ENCODE measurements at regions not wholly inside any gene's neighbourhood (a gene's known extent, or its start where the extent isn't known, plus 50 kb on each side); places are given as distances from the start of the nearest gene placed in this dataset.
"Not testable (repeated sequence)": the region's sequence is repeated elsewhere in the genome, so short reads cannot be mapped to it uniquely, and the experiment has no call there.

DNA sequence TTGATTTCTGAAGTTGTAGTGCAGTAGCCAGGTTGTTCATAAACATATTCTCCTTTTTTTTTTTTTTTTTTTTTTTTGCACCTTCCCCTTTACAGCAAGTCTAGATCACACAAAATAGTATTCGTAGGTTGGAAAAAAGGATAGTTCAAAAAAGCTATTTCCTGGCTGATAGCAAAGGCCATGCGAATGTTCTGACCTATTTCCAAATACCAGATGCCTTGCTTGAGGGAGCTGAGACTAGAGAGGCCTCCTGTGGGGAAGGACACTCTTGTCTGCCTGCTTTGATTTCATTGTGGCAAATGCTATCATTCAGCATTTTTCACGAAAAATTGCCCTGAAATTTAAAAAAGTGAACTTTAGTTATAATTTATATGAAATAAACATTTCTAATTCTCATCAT lies 111.4 kb downstream of the MAD2L1 start:
- H3K27ac Mint-ChIP-seq = no peak overlapping the region
- H3K4me3 ChIP-seq (ENCODE audit: low read length) = no peak overlapping the region
- ATAC-seq = no peak
- no peaks in the 10 kb centered on the region for H3K9me3 ChIP-seq (ENCODE audit: control insufficient read depth in 2 of 3, low read length in 3 of 3)
- H3K36me3 ChIP-seq (ENCODE audit: control insufficient read depth in 2 of 3, insufficient read depth in 3 of 3, low read length in 3 of 3) = no peaks in the 10 kb centered on the region
- peaks cover 0 to 6% (median 0%) of the 10 kb centered on the region in 5 donors for H3K36me3 Mint-ChIP-seq
- no peaks in the 10 kb centered on the region for H3K4me1 ChIP-seq (ENCODE audit: control insufficient read depth in 2 of 2, insufficient read depth in 2 of 2, low read length in 2 of 2)
- H3K27me3 ChIP-seq (ENCODE audit: control insufficient read depth in 2 of 2, insufficient read depth in 2 of 2, low read length in 2 of 2) = no peaks in the 10 kb centered on the region
- intact Hi-C loops (cut with micrococcal nuclease) = no loop called here
- no peak overlapping the region for H3K27ac ChIP-seq (ENCODE audit: low read depth, low read length)
- peaks cover 0 to 25% (median 4%) of the 10 kb centered on the region in 11 donors for H3K9me3 Mint-ChIP-seq
- H3K4me3 Mint-ChIP-seq = no peak overlapping the region
- ChIA-PET POLR2A (no interaction called here), CTCF (no interaction called here)
- no peak for DNase-seq
- no peaks in the 10 kb centered on the region for H3K4me1 Mint-ChIP-seq
- H3K27me3 Mint-ChIP-seq = peaks cover 0 to 9% (median 5%) of the 10 kb centered on the region in 5 donors

DNA sequence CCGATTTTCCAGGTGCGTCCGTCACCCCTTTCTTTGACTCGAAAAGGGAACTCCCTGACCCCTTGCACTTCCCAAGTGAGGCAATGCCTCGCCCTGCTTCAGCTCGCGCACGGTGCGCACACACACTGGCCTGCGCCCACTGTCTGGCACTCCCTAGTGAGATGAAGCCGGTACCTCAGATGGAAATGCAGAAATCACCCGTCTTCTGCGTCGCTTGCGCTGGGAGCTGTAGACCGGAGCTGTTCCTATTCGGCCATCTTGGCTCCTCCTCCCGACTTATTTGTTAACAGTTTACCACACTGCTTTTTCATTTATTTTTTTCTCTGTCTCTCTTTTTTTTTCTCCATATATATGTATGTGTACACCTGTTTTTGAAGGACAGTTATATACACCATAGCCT lies 112.2 kb downstream of the MAD2L1 start:
- CTCF ChIA-PET, POLR2A ChIA-PET, H3K27ac Mint-ChIP-seq: not testable (repeated sequence)

DNA sequence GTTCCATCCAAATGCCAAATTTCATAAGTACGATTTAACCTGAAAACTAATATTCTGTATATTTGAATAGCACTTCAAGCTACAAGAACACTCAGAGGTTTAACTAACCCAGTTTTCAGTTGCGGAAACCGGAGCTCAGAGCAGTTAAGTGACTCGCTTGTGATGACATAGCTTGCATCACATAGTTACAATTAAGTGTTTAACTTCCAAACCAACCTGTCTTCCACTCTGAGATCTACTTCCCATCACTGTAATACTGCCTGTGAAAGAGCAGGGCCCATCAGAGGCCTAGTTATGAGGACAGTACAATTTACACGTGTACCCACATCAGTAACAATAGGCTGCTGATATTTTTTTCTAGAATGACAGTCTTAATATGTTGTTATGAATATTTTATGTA lies 120.3 kb downstream of the MAD2L1 start:
- ChIA-PET CTCF (no interaction called here), POLR2A (no interaction called here)
- Mint-ChIP-seq H3K4me1 (no peaks in the 10 kb centered on the region), H3K27me3 (peaks cover 0 to 6% (median 0%) of the 10 kb centered on the region in 5 donors), H3K9me3 (peaks cover 0 to 5% (median 0%) of the 10 kb centered on the region in 11 donors), H3K36me3 (no peaks in the 10 kb centered on the region), H3K4me3 (no peak overlapping the region), H3K27ac (no peak overlapping the region)
- no peak for ATAC-seq
- Histone ChIP-seq H3K4me3 (ENCODE audit: low read length) (no peak overlapping the region), H3K27me3 (ENCODE audit: control insufficient read depth in 2 of 2, insufficient read depth in 2 of 2, low read length in 2 of 2) (no peaks in the 10 kb centered on the region), H3K9me3 (ENCODE audit: control insufficient read depth in 2 of 3, low read length in 3 of 3) (no peaks in the 10 kb centered on the region), H3K4me1 (ENCODE audit: control insufficient read depth in 2 of 2, insufficient read depth in 2 of 2, low read length in 2 of 2) (no peaks in the 10 kb centered on the region), H3K27ac (ENCODE audit: low read depth, low read length) (no peak overlapping the region), H3K36me3 (ENCODE audit: control insufficient read depth in 2 of 3, insufficient read depth in 3 of 3, low read length in 3 of 3) (no peaks in the 10 kb centered on the region)
- intact Hi-C loops (cut with micrococcal nuclease) = no loop called here
- DNase-seq = no peak

More for the DNA sequence above, 112.2 kb downstream of the MAD2L1 start:
- H3K4me1 Mint-ChIP-seq; H3K27ac ChIP-seq (ENCODE audit: low read depth, low read length); H3K27me3 ChIP-seq (ENCODE audit: control insufficient read depth in 2 of 2, insufficient read depth in 2 of 2, low read length in 2 of 2); H3K4me3 Mint-ChIP-seq; H3K4me1 ChIP-seq (ENCODE audit: control insufficient read depth in 2 of 2, insufficient read depth in 2 of 2, low read length in 2 of 2); H3K27me3 Mint-ChIP-seq; intact Hi-C loops (cut with micrococcal nuclease); H3K4me3 ChIP-seq (ENCODE audit: low read length); H3K36me3 Mint-ChIP-seq; DNase-seq; H3K36me3 ChIP-seq (ENCODE audit: control insufficient read depth in 2 of 3, insufficient read depth in 3 of 3, low read length in 3 of 3); ATAC-seq; H3K9me3 ChIP-seq (ENCODE audit: control insufficient read depth in 2 of 3, low read length in 3 of 3): not testable (repeated sequence)
- H3K9me3 Mint-ChIP-seq = peaks cover 0 to 25% (median 4%) of the 10 kb centered on the region in 11 donors

DNA sequence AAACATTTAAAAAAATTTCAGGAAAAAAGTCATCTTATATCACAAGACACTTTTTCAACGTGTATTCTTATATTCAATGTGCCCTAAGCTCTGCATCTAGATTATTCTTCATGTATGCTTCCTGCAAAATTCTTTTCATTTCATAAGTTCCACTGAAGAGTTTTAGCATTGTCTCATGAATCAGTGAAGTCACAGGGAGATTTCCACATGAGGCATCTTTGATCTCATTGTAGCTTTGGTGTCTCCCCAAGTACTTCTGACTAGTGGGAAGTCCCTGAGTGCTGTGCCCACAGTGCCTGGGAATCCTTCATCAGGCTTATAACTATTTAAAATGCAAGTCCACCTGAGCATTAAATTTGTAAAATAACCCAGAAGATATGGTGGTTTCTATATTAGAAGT lies 123.8 kb downstream of the MAD2L1 start:
- Mint-ChIP-seq H3K4me1 (peaks cover 0 to 2% (median 0%) of the 10 kb centered on the region in 7 donors), H3K9me3 (peaks cover 0 to 3% (median 0%) of the 10 kb centered on the region in 11 donors), H3K27ac (no peak overlapping the region), H3K27me3 (peaks cover 0 to 13% (median 6%) of the 10 kb centered on the region in 5 donors), H3K4me3 (no peak overlapping the region), H3K36me3 (no peaks in the 10 kb centered on the region)
- CTCF ChIA-PET = no interaction called here
- no peaks in the 10 kb centered on the region for H3K4me1 ChIP-seq (ENCODE audit: control insufficient read depth in 2 of 2, insufficient read depth in 2 of 2, low read length in 2 of 2)
- no peaks in the 10 kb centered on the region for H3K9me3 ChIP-seq (ENCODE audit: control insufficient read depth in 2 of 3, low read length in 3 of 3)
- no peak overlapping the region for H3K4me3 ChIP-seq (ENCODE audit: low read length)
- intact Hi-C loops (cut with micrococcal nuclease) = no loop called here
- no peaks in the 10 kb centered on the region for H3K36me3 ChIP-seq (ENCODE audit: control insufficient read depth in 2 of 3, insufficient read depth in 3 of 3, low read length in 3 of 3)
- H3K27me3 ChIP-seq (ENCODE audit: control insufficient read depth in 2 of 2, insufficient read depth in 2 of 2, low read length in 2 of 2) = no peaks in the 10 kb centered on the region
- ATAC-seq (no peak), DNase-seq (no peak)
- H3K27ac ChIP-seq (ENCODE audit: low read depth, low read length) = no peak overlapping the region
- POLR2A ChIA-PET = no interaction called here

DNA sequence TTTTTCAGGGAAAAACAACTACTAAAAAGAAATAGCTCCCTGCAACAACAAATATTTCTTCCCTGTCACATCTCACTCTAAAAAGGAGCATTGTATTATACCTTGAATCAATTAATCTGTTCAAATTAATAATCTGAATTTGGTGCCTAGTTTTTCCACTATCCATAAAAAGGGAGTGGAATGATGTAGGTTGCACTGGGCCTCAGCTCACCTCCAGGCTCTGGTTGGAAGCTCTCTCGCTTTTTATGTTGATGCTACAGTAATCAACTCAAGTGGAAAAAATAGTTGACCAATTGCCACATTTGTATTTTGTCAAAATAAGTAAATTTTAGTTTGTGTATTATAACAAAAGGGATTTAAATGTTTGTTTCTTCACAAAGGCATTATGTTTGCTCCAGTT lies 126.1 kb downstream of the MAD2L1 start:
- no peak overlapping the region for H3K27ac Mint-ChIP-seq
- no peak overlapping the region for H3K27ac ChIP-seq (ENCODE audit: low read depth, low read length)
- no peaks in the 10 kb centered on the region for H3K36me3 Mint-ChIP-seq
- no peak overlapping the region for H3K4me3 ChIP-seq (ENCODE audit: low read length)
- no peak overlapping the region for H3K4me3 Mint-ChIP-seq
- H3K9me3 ChIP-seq (ENCODE audit: control insufficient read depth in 2 of 3, low read length in 3 of 3) = no peaks in the 10 kb centered on the region
- intact Hi-C loops (cut with micrococcal nuclease) = no loop called here
- peaks cover 0 to 20% (median 6%) of the 10 kb centered on the region in 5 donors for H3K27me3 Mint-ChIP-seq
- no peaks in the 10 kb centered on the region for H3K4me1 ChIP-seq (ENCODE audit: control insufficient read depth in 2 of 2, insufficient read depth in 2 of 2, low read length in 2 of 2)
- DNase-seq (no peak), ATAC-seq (no peak)
- peaks cover 0 to 2% (median 0%) of the 10 kb centered on the region in 7 donors for H3K4me1 Mint-ChIP-seq
- no peaks in the 10 kb centered on the region for H3K36me3 ChIP-seq (ENCODE audit: control insufficient read depth in 2 of 3, insufficient read depth in 3 of 3, low read length in 3 of 3)
- ChIA-PET CTCF (no interaction called here), POLR2A (no interaction called here)
- H3K27me3 ChIP-seq (ENCODE audit: control insufficient read depth in 2 of 2, insufficient read depth in 2 of 2, low read length in 2 of 2) = no peaks in the 10 kb centered on the region
- no peaks in the 10 kb centered on the region for H3K9me3 Mint-ChIP-seq

DNA sequence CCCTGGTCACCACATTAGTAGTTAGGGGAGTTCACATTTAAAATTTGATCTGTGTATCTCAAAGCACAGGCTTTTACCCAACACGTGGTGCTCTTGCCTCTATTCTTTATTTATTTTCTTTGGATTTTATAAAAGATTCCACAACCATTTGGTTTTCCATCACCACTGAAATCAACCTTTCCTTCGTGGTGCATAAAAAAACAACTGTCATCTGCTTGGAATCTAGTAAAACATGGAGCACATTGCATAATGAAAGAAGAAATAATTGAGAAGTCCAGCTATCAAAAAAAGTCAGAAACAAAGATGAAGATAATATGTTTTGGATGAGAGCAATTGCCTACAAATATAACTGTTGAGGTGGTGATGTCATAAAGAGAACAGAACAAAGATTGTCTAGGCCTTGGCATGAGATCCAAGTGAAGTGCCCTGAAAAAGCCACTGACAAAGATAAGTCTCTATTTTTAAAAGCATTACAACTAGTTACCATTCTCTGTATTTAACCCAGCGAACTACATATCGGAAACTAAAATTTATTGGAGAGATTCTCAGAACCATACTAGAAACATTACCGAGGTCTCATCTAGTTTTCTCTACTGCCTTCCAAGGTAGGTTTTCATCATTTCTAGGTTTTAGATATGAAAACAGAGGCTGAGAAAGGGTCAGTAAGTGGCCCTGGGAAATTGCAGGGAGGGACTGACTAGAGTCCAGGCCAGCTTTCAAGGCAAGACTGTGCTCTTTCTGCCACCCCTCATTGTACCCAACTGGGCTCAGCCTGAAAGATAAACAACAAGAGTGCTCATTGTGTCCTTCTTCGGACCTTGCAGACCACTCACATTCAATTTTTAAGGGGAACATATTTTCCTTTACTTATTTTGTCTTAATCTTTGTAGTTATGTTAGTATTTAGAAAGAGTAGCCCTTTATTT lies 127.3 kb downstream of the MAD2L1 start:
- ChIA-PET POLR2A (no interaction called here), CTCF (interaction anchor here (0.6 kb wide), 1 partner anchor 18 kb away, joined by 5 read pairs; no protein-coding TSS in a partner anchor)
- Histone ChIP-seq H3K4me3 (ENCODE audit: low read length) (no peak overlapping the region), H3K9me3 (ENCODE audit: control insufficient read depth in 2 of 3, low read length in 3 of 3) (no peaks in the 10 kb centered on the region), H3K27ac (ENCODE audit: low read depth, low read length) (no peak overlapping the region), H3K27me3 (ENCODE audit: control insufficient read depth in 2 of 2, insufficient read depth in 2 of 2, low read length in 2 of 2) (no peaks in the 10 kb centered on the region), H3K36me3 (ENCODE audit: control insufficient read depth in 2 of 3, insufficient read depth in 3 of 3, low read length in 3 of 3) (no peaks in the 10 kb centered on the region), H3K4me1 (ENCODE audit: control insufficient read depth in 2 of 2, insufficient read depth in 2 of 2, low read length in 2 of 2) (no peaks in the 10 kb centered on the region)
- no peak for DNase-seq
- no peak for ATAC-seq
- Mint-ChIP-seq H3K9me3 (no peaks in the 10 kb centered on the region), H3K27ac (no peak overlapping the region), H3K4me3 (no peak overlapping the region), H3K27me3 (peaks cover 0 to 20% (median 6%) of the 10 kb centered on the region in 5 donors), H3K36me3 (no peaks in the 10 kb centered on the region), H3K4me1 (peaks cover 0 to 2% (median 0%) of the 10 kb centered on the region in 7 donors)
- intact Hi-C loops (cut with micrococcal nuclease) = no loop called here

- peaks cover 0 to 2% (median 0%) of the 10 kb centered on the region in 7 donors for H3K4me1 Mint-ChIP-seq
- H3K36me3 ChIP-seq (ENCODE audit: control insufficient read depth in 2 of 3, insufficient read depth in 3 of 3, low read length in 3 of 3) = no peaks in the 10 kb centered on the region
- ATAC-seq = no peak
Observed at GRCh38 chr4:119937746-119938145, 128.9 kb downstream of the MAD2L1 start.

More at GRCh38 chr4:119937746-119938145, 128.9 kb downstream of the MAD2L1 start:
- Mint-ChIP-seq H3K27me3 (peaks cover 0 to 20% (median 8%) of the 10 kb centered on the region in 5 donors), H3K36me3 (no peaks in the 10 kb centered on the region), H3K27ac (no peak overlapping the region), H3K9me3 (peaks cover 0 to 3% (median 0%) of the 10 kb centered on the region in 11 donors), H3K4me3 (no peak overlapping the region)
- no peak overlapping the region for H3K27ac ChIP-seq (ENCODE audit: low read depth, low read length)
- H3K4me3 ChIP-seq (ENCODE audit: low read length) = no peak overlapping the region
- DNase-seq = no peak
- H3K9me3 ChIP-seq (ENCODE audit: control insufficient read depth in 2 of 3, low read length in 3 of 3) = no peaks in the 10 kb centered on the region
- no peaks in the 10 kb centered on the region for H3K27me3 ChIP-seq (ENCODE audit: control insufficient read depth in 2 of 2, insufficient read depth in 2 of 2, low read length in 2 of 2)
- ChIA-PET POLR2A (no interaction called here), CTCF (no interaction called here)
- intact Hi-C loops (cut with micrococcal nuclease) = no loop called here
- H3K4me1 ChIP-seq (ENCODE audit: control insufficient read depth in 2 of 2, insufficient read depth in 2 of 2, low read length in 2 of 2) = no peaks in the 10 kb centered on the region

All from naive thymus-derived CD4-positive, alpha-beta T cell (primary cell).